ENCODE measurements at regions not wholly inside any gene's neighbourhood (a gene's known extent, or its start where the extent isn't known, plus 50 kb on each side); places are given as distances from the start of the nearest gene placed in this dataset.

- Histone ChIP-seq H3K36me3 (ENCODE audit: control insufficient read depth, insufficient read depth, low read length) (no peaks in the 10 kb centered on the region), H3K4me3 (ENCODE audit: low read depth, low read length) (no peak overlapping the region), H3K4me1 (ENCODE audit: control insufficient read depth, insufficient read depth, low read length) (no peaks in the 10 kb centered on the region), H3K9me3 (ENCODE audit: control insufficient read depth, insufficient read depth, low read length) (peaks cover 5% of the 10 kb centered on the region), H3K27me3 (ENCODE audit: control insufficient read depth, insufficient read depth, low read length) (no peaks in the 10 kb centered on the region), H3K27ac (ENCODE audit: low read depth, low read length) (no peak overlapping the region)
- peak in 1 of 6 donors; percentile 8 for DNase-seq (ENCODE audit: low read depth in 4 of 6, low spot score in 6 of 6)
Measured at GRCh38 chr13:85432881-85433280, 366.3 kb downstream of the SLITRK6 start.

GRCh38 chr13:85431720-85432119 is 367.5 kb downstream of the SLITRK6 start:
- H3K9me3 ChIP-seq (ENCODE audit: control insufficient read depth, insufficient read depth, low read length) = peaks cover 5% of the 10 kb centered on the region
- H3K4me3 ChIP-seq (ENCODE audit: low read depth, low read length) = no peak overlapping the region
- no peaks in the 10 kb centered on the region for H3K36me3 ChIP-seq (ENCODE audit: control insufficient read depth, insufficient read depth, low read length)
- H3K4me1 ChIP-seq (ENCODE audit: control insufficient read depth, insufficient read depth, low read length) = no peaks in the 10 kb centered on the region
- H3K27me3 ChIP-seq (ENCODE audit: control insufficient read depth, insufficient read depth, low read length) = no peaks in the 10 kb centered on the region
- DNase-seq (ENCODE audit: low read depth in 4 of 6, low spot score in 6 of 6) = no peak
- WGBS (ENCODE audit: insufficient coverage) = 97% methylated on average over 9 of the region's 9 CpGs
- no peak overlapping the region for H3K27ac ChIP-seq (ENCODE audit: low read depth, low read length)

GRCh38 chr13:85430216-85430794 is 368.9 kb downstream of the SLITRK6 start:
- Histone ChIP-seq H3K4me3 (ENCODE audit: low read depth, low read length) (no peak overlapping the region), H3K4me1 (ENCODE audit: control insufficient read depth, insufficient read depth, low read length) (no peaks in the 10 kb centered on the region), H3K27me3 (ENCODE audit: control insufficient read depth, insufficient read depth, low read length) (no peaks in the 10 kb centered on the region), H3K36me3 (ENCODE audit: control insufficient read depth, insufficient read depth, low read length) (no peaks in the 10 kb centered on the region), H3K27ac (ENCODE audit: low read depth, low read length) (no peak overlapping the region), H3K9me3 (ENCODE audit: control insufficient read depth, insufficient read depth, low read length) (peaks cover 5% of the 10 kb centered on the region)
- peak in 1 of 6 donors; percentile 16 for DNase-seq (ENCODE audit: low read depth in 4 of 6, low spot score in 6 of 6)
- 100% methylated on average over 1 of the region's 1 CpG for WGBS (ENCODE audit: insufficient coverage)

- no peaks in the 10 kb centered on the region for H3K4me1 ChIP-seq (ENCODE audit: control insufficient read depth, insufficient read depth, low read length)
- DNase-seq (ENCODE audit: low read depth in 4 of 6, low spot score in 6 of 6) = no peak
- H3K36me3 ChIP-seq (ENCODE audit: control insufficient read depth, insufficient read depth, low read length) = no peaks in the 10 kb centered on the region
- H3K4me3 ChIP-seq (ENCODE audit: low read depth, low read length) = no peak overlapping the region
- no peaks in the 10 kb centered on the region for H3K27me3 ChIP-seq (ENCODE audit: control insufficient read depth, insufficient read depth, low read length)
- H3K27ac ChIP-seq (ENCODE audit: low read depth, low read length) = no peak overlapping the region
- peaks cover 5% of the 10 kb centered on the region for H3K9me3 ChIP-seq (ENCODE audit: control insufficient read depth, insufficient read depth, low read length)
Measured at GRCh38 chr13:85427416-85427815, 371.8 kb downstream of the SLITRK6 start.

GRCh38 chr13:85420136-85420535 is 379.1 kb downstream of the SLITRK6 start:
- Histone ChIP-seq H3K4me1 (ENCODE audit: control insufficient read depth, insufficient read depth, low read length) (no peaks in the 10 kb centered on the region), H3K27ac (ENCODE audit: low read depth, low read length) (no peak overlapping the region), H3K36me3 (ENCODE audit: control insufficient read depth, insufficient read depth, low read length) (no peaks in the 10 kb centered on the region), H3K27me3 (ENCODE audit: control insufficient read depth, insufficient read depth, low read length) (no peaks in the 10 kb centered on the region), H3K9me3 (ENCODE audit: control insufficient read depth, insufficient read depth, low read length) (no peaks in the 10 kb centered on the region), H3K4me3 (ENCODE audit: low read depth, low read length) (no peak overlapping the region)
- DNase-seq (ENCODE audit: low read depth in 4 of 6, low spot score in 6 of 6) = peak in 2 of 6 donors; percentile 16 to 78
- WGBS (ENCODE audit: insufficient coverage) = no CpG with 5 or more reads among the region's 2 CpGs

- no peaks in the 10 kb centered on the region for H3K27me3 ChIP-seq (ENCODE audit: control insufficient read depth, insufficient read depth, low read length)
- no peak for DNase-seq (ENCODE audit: low read depth in 4 of 6, low spot score in 6 of 6)
- H3K27ac ChIP-seq (ENCODE audit: low read depth, low read length) = no peak overlapping the region
- H3K36me3 ChIP-seq (ENCODE audit: control insufficient read depth, insufficient read depth, low read length) = no peaks in the 10 kb centered on the region
- H3K9me3 ChIP-seq (ENCODE audit: control insufficient read depth, insufficient read depth, low read length) = no peaks in the 10 kb centered on the region
- no peaks in the 10 kb centered on the region for H3K4me1 ChIP-seq (ENCODE audit: control insufficient read depth, insufficient read depth, low read length)
- no CpG with 5 or more reads among the region's 1 CpG for WGBS (ENCODE audit: insufficient coverage)
- H3K4me3 ChIP-seq (ENCODE audit: low read depth, low read length) = no peak overlapping the region
Measured at GRCh38 chr13:85419611-85420010, 379.6 kb downstream of the SLITRK6 start.

- Histone ChIP-seq H3K4me3 (ENCODE audit: low read depth, low read length) (no peak overlapping the region), H3K4me1 (ENCODE audit: control insufficient read depth, insufficient read depth, low read length) (no peaks in the 10 kb centered on the region), H3K27ac (ENCODE audit: low read depth, low read length) (no peak overlapping the region), H3K27me3 (ENCODE audit: control insufficient read depth, insufficient read depth, low read length) (no peaks in the 10 kb centered on the region), H3K9me3 (ENCODE audit: control insufficient read depth, insufficient read depth, low read length) (no peaks in the 10 kb centered on the region), H3K36me3 (ENCODE audit: control insufficient read depth, insufficient read depth, low read length) (no peaks in the 10 kb centered on the region)
- no peak for DNase-seq (ENCODE audit: low read depth in 4 of 6, low spot score in 6 of 6)
- WGBS (ENCODE audit: insufficient coverage) = 100% methylated on average over 4 of the region's 8 CpGs
Measured at GRCh38 chr13:85417807-85418206, 381.4 kb downstream of the SLITRK6 start.

GRCh38 chr13:85413664-85414063 is 385.6 kb downstream of the SLITRK6 start:
- H3K4me1 ChIP-seq (ENCODE audit: control insufficient read depth, insufficient read depth, low read length) = no peaks in the 10 kb centered on the region
- H3K27me3 ChIP-seq (ENCODE audit: control insufficient read depth, insufficient read depth, low read length) = no peaks in the 10 kb centered on the region
- H3K36me3 ChIP-seq (ENCODE audit: control insufficient read depth, insufficient read depth, low read length) = no peaks in the 10 kb centered on the region
- DNase-seq (ENCODE audit: low read depth in 4 of 6, low spot score in 6 of 6) = no peak
- no peak overlapping the region for H3K27ac ChIP-seq (ENCODE audit: low read depth, low read length)
- WGBS (ENCODE audit: insufficient coverage) = no CpG with 5 or more reads among the region's 2 CpGs
- no peak overlapping the region for H3K4me3 ChIP-seq (ENCODE audit: low read depth, low read length)
- no peaks in the 10 kb centered on the region for H3K9me3 ChIP-seq (ENCODE audit: control insufficient read depth, insufficient read depth, low read length)

- Histone ChIP-seq H3K9me3 (ENCODE audit: control insufficient read depth, insufficient read depth, low read length) (no peaks in the 10 kb centered on the region), H3K27me3 (ENCODE audit: control insufficient read depth, insufficient read depth, low read length) (no peaks in the 10 kb centered on the region), H3K36me3 (ENCODE audit: control insufficient read depth, insufficient read depth, low read length) (no peaks in the 10 kb centered on the region), H3K4me3 (ENCODE audit: low read depth, low read length) (no peak overlapping the region), H3K4me1 (ENCODE audit: control insufficient read depth, insufficient read depth, low read length) (no peaks in the 10 kb centered on the region), H3K27ac (ENCODE audit: low read depth, low read length) (no peak overlapping the region)
- no peak for DNase-seq (ENCODE audit: low read depth in 4 of 6, low spot score in 6 of 6)
- 100% methylated on average over 1 of the region's 1 CpG for WGBS (ENCODE audit: insufficient coverage)
Measured at GRCh38 chr13:85412448-85412847, 386.8 kb downstream of the SLITRK6 start.

GRCh38 chr13:85411591-85411990 is 387.6 kb downstream of the SLITRK6 start:
- Histone ChIP-seq H3K27me3 (ENCODE audit: control insufficient read depth, insufficient read depth, low read length) (no peaks in the 10 kb centered on the region), H3K4me3 (ENCODE audit: low read depth, low read length) (no peak overlapping the region), H3K4me1 (ENCODE audit: control insufficient read depth, insufficient read depth, low read length) (no peaks in the 10 kb centered on the region), H3K27ac (ENCODE audit: low read depth, low read length) (no peak overlapping the region), H3K36me3 (ENCODE audit: control insufficient read depth, insufficient read depth, low read length) (no peaks in the 10 kb centered on the region), H3K9me3 (ENCODE audit: control insufficient read depth, insufficient read depth, low read length) (no peaks in the 10 kb centered on the region)
- no peak for DNase-seq (ENCODE audit: low read depth in 4 of 6, low spot score in 6 of 6)
- no CpG with 5 or more reads among the region's 2 CpGs for WGBS (ENCODE audit: insufficient coverage)

Data from spinal cord (tissue), 9 donors.